A673 (cell line): ENCODE measurements at regions not wholly inside any gene's neighbourhood (a gene's known extent, or its start where the extent isn't known, plus 50 kb on each side); places are given as distances from the start of the nearest gene placed in this dataset.

Experiments used
- BruUV-seq: library from RNA; stranded (reverse); fragments of 400-500 nt; replicated peaks from 2 replicates; lab custom pipeline; 2021; lab: Mats Ljungman, UMichigan
- CTCF ChIA-PET: fragments of 300-600 bp; sonication (Branson Sonifier 250); formaldehyde crosslinking; loops from one replicate; lab custom pipeline; 2022; ENCODE audit warnings: antibody characterized with exemption; lab: Charles Lee
- POLR2A ChIA-PET: fragments of 300-600 bp; sonication (Branson Sonifier 250); formaldehyde crosslinking; loops from one replicate; lab custom pipeline; 2022; ENCODE audit warnings: antibody characterized with exemption; ENCODE audit not compliant: low non-redundant PET; lab: Charles Lee
- DNase-seq: peaks from one replicate; pipeline ENCODE4 v3.0.0-alpha.2; 2015; ENCODE audit warnings: low spot score
- H3K27ac ChIP-seq: fragments of 200-600 bp; sonication (generic); 2 replicates; pipeline ENCODE4 v1.5.1; 2016; ENCODE audit warnings: mixed run types, low read depth, mild to moderate bottlenecking, mixed read lengths, antibody characterized with exemption, low read length; ENCODE audit not compliant: poor library complexity, severe bottlenecking
- H3K27me3 ChIP-seq: fragments of 200-600 bp; sonication (generic); replicated peaks from 2 replicates; pipeline ENCODE4 v1.6.1; 2017; ENCODE audit warnings: mixed run types, low read depth, mild to moderate bottlenecking, mixed read lengths, antibody characterized with exemption, low read length; ENCODE audit not compliant: insufficient read depth, poor library complexity
- H3K36me3 ChIP-seq: fragments of 200-600 bp; sonication (generic); 2 replicates; pipeline ENCODE4 v1.6.1; 2016; ENCODE audit warnings: mixed run types, mild to moderate bottlenecking, mixed read lengths, antibody characterized with exemption, low read length; ENCODE audit not compliant: insufficient read depth, poor library complexity, severe bottlenecking
- H3K4me1 ChIP-seq: fragments of 200-600 bp; sonication (generic); 2 replicates; pipeline ENCODE4 v1.6.1; 2017; ENCODE audit warnings: mixed run types, mild to moderate bottlenecking, mixed read lengths, antibody characterized with exemption, low read length; ENCODE audit not compliant: insufficient read depth, poor library complexity, severe bottlenecking
- H3K4me3 ChIP-seq: fragments of 200-600 bp; sonication (generic); 2 replicates; pipeline ENCODE4 v1.5.1; 2016; ENCODE audit warnings: low read depth, mixed run types, mild to moderate bottlenecking, mixed read lengths, low read length; ENCODE audit not compliant: poor library complexity, severe bottlenecking
- H3K9me3 ChIP-seq: fragments of 200-600 bp; sonication (generic); 2 replicates; pipeline ENCODE4 v1.6.1; 2016; ENCODE audit warnings: mixed run types, low read depth, mild to moderate bottlenecking, mixed read lengths, antibody characterized with exemption, low read length; ENCODE audit not compliant: poor library complexity, severe bottlenecking
- CTCF ChIP-seq: fragments of 300-800, 200-600 bp; sonication (generic); conservative IDR thresholded peaks from 2 replicates; pipeline ENCODE4 v1.5.1; 2017; ENCODE audit warnings: low read depth, mild to moderate bottlenecking, antibody characterized with exemption, low read length, moderate library complexity, mixed read lengths
- EZH2 ChIP-seq: fragments of 200-600 bp; sonication (generic); IDR thresholded peaks from 2 replicates; pipeline ENCODE4 v1.6.1; 2017; ENCODE audit warnings: borderline replicate concordance, low read depth, mild to moderate bottlenecking, mixed read lengths, antibody characterized with exemption, low read length; ENCODE audit not compliant: poor library complexity, severe bottlenecking
- intact Hi-C: fragments of 100-400 bp; cut with micrococcal nuclease; formaldehyde crosslinking; loops from one replicate; pipeline ENCODE4 v1.10.0; 2022; ENCODE audit not compliant: unreplicated experiment

GRCh38 chr12:115049614-115050013, 365.6 kb upstream of the TBX3 start:
- H3K36me3 ChIP-seq: no peaks in the 10 kb centered on the region
- no peak overlapping the region for H3K4me3 ChIP-seq
- ChIA-PET POLR2A (interaction anchor here (0.6 kb wide), 1 partner anchor 218 kb away, joined by 3 read pairs; no protein-coding TSS in a partner anchor), CTCF (no interaction called here)
- intact Hi-C loops: no loop called here
- H3K27ac ChIP-seq: no peak overlapping the region
- H3K27me3 ChIP-seq: no peaks in the 10 kb centered on the region
- no peaks in the 10 kb centered on the region for H3K9me3 ChIP-seq
- TF ChIP-seq EZH2: no peak
- TF ChIP-seq CTCF: no peak
- no peaks in the 10 kb centered on the region for H3K4me1 ChIP-seq
- BruUV-seq: no TSS peak
- no peak for DNase-seq

- ChIA-PET CTCF (no interaction called here), POLR2A (no interaction called here)
- no TSS peak for BruUV-seq
- Histone ChIP-seq H3K36me3 (no peaks in the 10 kb centered on the region), H3K4me1 (no peaks in the 10 kb centered on the region), H3K9me3 (no peaks in the 10 kb centered on the region), H3K4me3 (no peak overlapping the region), H3K27ac (no peak overlapping the region), H3K27me3 (no peaks in the 10 kb centered on the region)
- no peak for DNase-seq
- intact Hi-C loops: no loop called here
- TF ChIP-seq EZH2 (no peak), CTCF (no peak)
Observed at GRCh38 chr12:115046805-115047204, 362.8 kb upstream of the TBX3 start.

DNA sequence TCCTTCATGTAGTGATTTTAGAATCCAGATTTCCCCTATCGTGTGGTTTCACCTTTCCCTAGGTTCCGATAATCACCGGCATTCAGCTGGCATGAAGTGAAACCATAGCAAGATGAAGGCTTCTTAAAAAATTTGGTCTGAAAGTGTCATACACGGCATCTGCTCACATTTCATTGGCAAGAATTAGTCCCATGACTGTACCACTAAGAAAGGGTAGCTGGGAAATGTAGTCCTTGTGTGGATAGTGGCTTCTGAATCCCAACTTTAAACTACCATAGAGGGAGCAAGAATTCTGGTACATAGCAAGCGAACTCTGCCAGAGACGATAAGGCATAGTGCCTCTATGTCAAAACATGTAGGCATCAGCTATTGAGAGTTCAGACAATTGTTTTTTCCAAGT, 360.1 kb upstream of the TBX3 start:
- Histone ChIP-seq H3K27me3 (no peaks in the 10 kb centered on the region), H3K27ac (no peak overlapping the region), H3K4me3 (no peak overlapping the region), H3K4me1 (no peaks in the 10 kb centered on the region), H3K9me3 (no peaks in the 10 kb centered on the region), H3K36me3 (no peaks in the 10 kb centered on the region)
- intact Hi-C loops: no loop called here
- DNase-seq: no peak
- CTCF ChIA-PET: no interaction called here
- POLR2A ChIA-PET: no interaction called here
- TF ChIP-seq EZH2: no peak
- no peak for TF ChIP-seq CTCF
- BruUV-seq: no TSS peak
